HepG2 (cell line): ENCODE measurements at regions not wholly inside any gene's neighbourhood (a gene's known extent, or its start where the extent isn't known, plus 50 kb on each side); places are given as distances from the start of the nearest gene placed in this dataset.
A peak's percentile ranks its signal among the peaks of the same experiment; 100 is the strongest.

Experiments
- ATAC-seq: fragments of 200-7000 bp; cut with Tn5 transposase; 3 replicates; pipeline ENCODE4 v1.9.1; 2020; ENCODE audit warnings: mild to moderate bottlenecking, moderate library complexity
- BruUV-seq: library from RNA; stranded (reverse); fragments of 400-500 nt; replicated peaks from 2 replicates; lab custom pipeline; 2021; lab: Mats Ljungman, UMichigan
- CTCF ChIA-PET: fragments of 300-600 bp; formaldehyde crosslinking; extraction: SDS; loops from one replicate; lab custom pipeline; 2021; ENCODE audit warnings: low total read pairs, inconsistent platforms, low intra/inter-chr PET ratio; lab: Yijun Ruan, JAX
- POLR2A ChIA-PET: fragments of 350-600 bp; sonication (Branson Sonifier 250); formaldehyde crosslinking; loops from one replicate; lab custom pipeline; 2020; ENCODE audit warnings: antibody characterized with exemption, inconsistent platforms; lab: Yijun Ruan, JAX
- DNase-seq: peaks from one replicate; pipeline ENCODE4 v3.0.0-alpha.2; 2015; ENCODE audit warnings: low spot score
- FAIRE-seq: peaks from 3 replicates; lab custom pipeline; 2011; peaks lifted over from hg19 to GRCh38; lab: Jason Lieb, UNC
- H2AFZ ChIP-seq: one replicate; pipeline ENCODE4 v1.6.1; 2011; ENCODE audit warnings: low read length, inconsistent platforms
- H3K27ac ChIP-seq: fragments of 300-600 bp; 3 replicates; pipeline ENCODE4 v1.8.0; 2011; ENCODE audit warnings: mixed run types, mild to moderate bottlenecking, mixed read lengths, low read length, inconsistent platforms; ENCODE audit not compliant: insufficient read depth; ENCODE audit errors: extremely low read length
- H3K27me3 ChIP-seq, 2 experiments: fragments of 200-600 bp in 1 of 2; 2 replicates in 1 of 2; 3 replicates in 1 of 2; pipeline versions ENCODE4 v1.6.0 to v1.8.0; 2011; ENCODE audit warnings: low read length in 2 of 2, mild to moderate bottlenecking in 2 of 2, moderate library complexity in 2 of 2, inconsistent platforms in 1 of 2; ENCODE audit not compliant: insufficient read depth in 2 of 2, control insufficient read depth in 1 of 2
- H3K36me3 ChIP-seq, 2 experiments: fragments of 200-600 bp in 1 of 2; replicated peaks in 1 of 2; 2 replicates in 1 of 2; 3 replicates in 1 of 2; pipeline versions ENCODE4 v1.5.1 to v1.8.0; 2011; ENCODE audit warnings: low read length in 2 of 2, inconsistent platforms in 1 of 2; ENCODE audit not compliant: insufficient read depth in 2 of 2, control insufficient read depth in 1 of 2
- H3K4me1 ChIP-seq: 2 replicates; pipeline ENCODE4 v1.5.1; 2012; ENCODE audit warnings: low read length, inconsistent platforms; ENCODE audit not compliant: insufficient read depth
- H3K4me2 ChIP-seq: 2 replicates; pipeline ENCODE4 v1.6.0; 2011; ENCODE audit warnings: low read depth, low read length, inconsistent platforms
- H3K4me3 ChIP-seq, 3 experiments: fragments of 200-600 bp in 1 of 3; sonication (generic), shearing (Covaris generic) in 1 of 3; replicated peaks in 1 of 3; 2 replicates each; pipeline ENCODE4 v1.5.1; 2011 to 2016; ENCODE audit warnings: low read length in 3 of 3, inconsistent platforms in 2 of 3, low read depth in 2 of 3, mild to moderate bottlenecking in 2 of 3, control low read depth in 1 of 3, mixed read lengths in 1 of 3; ENCODE audit not compliant: insufficient read depth in 1 of 3
- H3K79me2 ChIP-seq: one replicate; pipeline ENCODE4 v1.6.1; 2011; ENCODE audit warnings: low read length, inconsistent platforms; ENCODE audit not compliant: insufficient read depth
- H3K9ac ChIP-seq: 2 replicates; pipeline ENCODE4 v1.6.0; 2011; ENCODE audit warnings: mild to moderate bottlenecking, low read depth, low read length, inconsistent platforms; ENCODE audit not compliant: insufficient read depth
- H3K9me3 ChIP-seq: 2 replicates; pipeline ENCODE4 v1.5.1; 2012; ENCODE audit warnings: mild to moderate bottlenecking, low read length
- H4K20me1 ChIP-seq: 2 replicates; pipeline ENCODE4 v1.6.0; 2011; ENCODE audit warnings: inconsistent platforms, mild to moderate bottlenecking, low read length, moderate library complexity; ENCODE audit not compliant: insufficient read depth
- AHDC1 ChIP-seq: sonication (generic); formaldehyde crosslinking; IDR thresholded peaks from 2 replicates; pipeline ENCODE4 v1.5.1; 2020; ENCODE audit warnings: mild to moderate bottlenecking, missing genetic modification reagents, borderline replicate concordance
- HNF4A ChIP-seq: sonication (generic); formaldehyde crosslinking; IDR thresholded peaks from 2 replicates; pipeline ENCODE4 v1.4.0; 2020; ENCODE audit warnings: missing genetic modification reagents
- HNF4G ChIP-seq, 2 experiments: sonication (generic) in 1 of 2; formaldehyde crosslinking in 1 of 2; IDR thresholded peaks; 2 replicates each; pipeline versions ENCODE4 v1.4.0 to v1.6.1; 2011 to 2020; ENCODE audit warnings: borderline replicate concordance in 2 of 2, low read depth in 2 of 2, mild to moderate bottlenecking in 2 of 2, low read length in 1 of 2, missing genetic modification reagents in 1 of 2, moderate library complexity in 1 of 2
- KAT7 ChIP-seq: IDR thresholded peaks from 2 replicates; pipeline ENCODE4 v1.6.1; 2018; ENCODE audit warnings: borderline replicate concordance, missing compliant biosample characterization
- NBN ChIP-seq: fragments of 450-650 bp; conservative IDR thresholded peaks from 2 replicates; pipeline ENCODE4 v1.6.1; 2017
- PAXIP1 ChIP-seq: sonication (generic); formaldehyde crosslinking; conservative IDR thresholded peaks from 2 replicates; pipeline ENCODE4 v1.4.0; 2020; ENCODE audit warnings: mild to moderate bottlenecking, missing genetic modification reagents, moderate library complexity
- SMAD1 ChIP-seq: sonication (generic); formaldehyde crosslinking; IDR thresholded peaks from 2 replicates; pipeline ENCODE4 v1.4.0; 2020; ENCODE audit warnings: missing genetic modification reagents, low read depth, mild to moderate bottlenecking, borderline replicate concordance
- ZNF496 ChIP-seq: sonication (generic); formaldehyde crosslinking; IDR thresholded peaks from 2 replicates; pipeline ENCODE4 v1.8.1; 2023; ENCODE audit warnings: mild to moderate bottlenecking, moderate library complexity, missing genetic modification reagents; ENCODE audit not compliant: insufficient replicate concordance
- ZNF605 ChIP-seq: sonication (generic); formaldehyde crosslinking; IDR thresholded peaks from 2 replicates; pipeline ENCODE4 v1.8.0; 2022; ENCODE audit warnings: mild to moderate bottlenecking, missing genetic modification reagents
- ZNF652 ChIP-seq: IDR thresholded peaks from 2 replicates; pipeline ENCODE4 v1.6.1; 2016; ENCODE audit warnings: low read depth, borderline replicate concordance
- WGBS: methylation state at CpG from one replicate; pipeline ENCODE4 v1.1.6; 2017; ENCODE audit warnings: low lambda C conversion rate; 5-methylcytosine and 5-hydroxymethylcytosine counted together
- in situ Hi-C: cut with HindIII; loops from 2 replicates; pipeline ENCODE4 v1.10.0; 2017; ENCODE audit warnings: low pct_unique_long_range_greater_than_20kb; ENCODE audit not compliant: extremely low pct_ligation_motif_present
- intact Hi-C: fragments of 100-400 bp; cut with micrococcal nuclease; formaldehyde crosslinking; loops from one replicate; pipeline ENCODE4 v1.10.0; 2022; ENCODE audit not compliant: unreplicated experiment
- TF ChIP-seq, protein P1 (sequence below): sonication (generic); formaldehyde crosslinking; IDR thresholded peaks from 2 replicates; pipeline ENCODE4 v1.8.1; 2023; ENCODE audit warnings: mild to moderate bottlenecking, missing genetic modification reagents, borderline replicate concordance

- TF ChIP-seq, protein P1, sequence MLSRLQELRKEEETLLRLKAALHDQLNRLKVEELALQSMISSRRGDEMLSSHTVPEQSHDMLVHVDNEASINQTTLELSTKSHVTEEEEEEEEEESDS (CRISPR knock-in tag) = no peak
Observed at GRCh38 chr4:32752962-32753361, 2032.8 kb downstream of the PCDH7 start (continued).

GRCh38 chr4:32768664-32769389 lies 2048.7 kb downstream of the PCDH7 start:
- ATAC-seq = peak; percentile 84
- no peaks in the 10 kb centered on the region for H4K20me1 ChIP-seq
- POLR2A ChIA-PET = no interaction called here
- WGBS = 73% methylated on average over 2 of the region's 2 CpGs
- in situ Hi-C loops = no loop called here
- H2AFZ ChIP-seq = no peak overlapping the region
- H3K27ac ChIP-seq = no peak overlapping the region
- no peaks in the 10 kb centered on the region for H3K36me3 ChIP-seq
- FAIRE-seq = no peak
- CTCF ChIA-PET = no interaction called here
- H3K4me1 ChIP-seq = peaks cover 12% of the 10 kb centered on the region
- peak overlapping the region; percentile 40; the same call in 1 of the 2 replicates for H3K4me2 ChIP-seq
- no peaks in the 10 kb centered on the region; a peak in 1 of 5 replicates for H3K27me3 ChIP-seq
- H3K4me3 ChIP-seq = no peak overlapping the region
- no peaks in the 10 kb centered on the region for H3K9me3 ChIP-seq
- H3K9ac ChIP-seq = no peak overlapping the region
- intact Hi-C loops = no loop called here
- no TSS peak for BruUV-seq
- no peaks in the 10 kb centered on the region for H3K79me2 ChIP-seq
- peak; percentile 42 for DNase-seq
- peak; percentile 29; the same call in 1 of the 2 replicates for TF ChIP-seq AHDC1 (CRISPR knock-in tag)
- no peak for TF ChIP-seq ZNF496 (CRISPR knock-in tag)
- no peak for TF ChIP-seq ZNF652 (CRISPR knock-in tag)
- TF ChIP-seq HNF4A = peak; percentile 68
- TF ChIP-seq ZNF605 (CRISPR knock-in tag) = no peak
- TF ChIP-seq HNF4G (IDR thresholded peaks at IDR 0.05; ENCODE audit: borderline replicate concordance, low read depth, low read length) = 0 out of 2 replicates have a peak, but pooled peaks have one; percentile 36
- TF ChIP-seq HNF4G (CRISPR knock-in tag; IDR thresholded peaks at IDR 0.05; ENCODE audit: borderline replicate concordance, low read depth) = no peak
- no peak for TF ChIP-seq SMAD1 (CRISPR knock-in tag)
- 0 out of 2 replicates have a peak, but pooled peaks have one; percentile 30 for TF ChIP-seq PAXIP1 (CRISPR knock-in tag)
- no peak for TF ChIP-seq KAT7 (CRISPR knock-in tag)
- TF ChIP-seq NBN = no peak
